MM.1S (cell line): ENCODE measurements at regions not wholly inside any gene's neighbourhood (a gene's known extent, or its start where the extent isn't known, plus 50 kb on each side); places are given as distances from the start of the nearest gene placed in this dataset.
"Not testable (repeated sequence)": the region's sequence is repeated elsewhere in the genome, so short reads cannot be mapped to it uniquely, and the experiment has no call there.

Source experiments
- DNase-seq: peaks from one replicate; pipeline ENCODE4 v3.0.0-alpha.2; 2015
- H2AFZ ChIP-seq: fragments of 300-600 bp; sonication (generic); 2 replicates; pipeline ENCODE4 v1.6.0; 2016; ENCODE audit warnings: antibody characterized with exemption, low read length
- H3F3A ChIP-seq: fragments of 300-600 bp; sonication (generic); 2 replicates; pipeline ENCODE4 v1.6.1; 2016; ENCODE audit warnings: mild to moderate bottlenecking, antibody characterized with exemption, low read length, moderate library complexity, mixed read lengths; ENCODE audit not compliant: insufficient read depth
- H3K27ac ChIP-seq: fragments of 300-600 bp; sonication (generic); 2 replicates; pipeline ENCODE4 v1.5.1; 2016; ENCODE audit warnings: mild to moderate bottlenecking, low read length
- H3K27me3 ChIP-seq: fragments of 300-600 bp; sonication (generic); replicated peaks from 2 replicates; pipeline ENCODE4 v1.6.0; 2016; ENCODE audit warnings: low read length; ENCODE audit not compliant: insufficient read depth
- H3K36me3 ChIP-seq: fragments of 300-600 bp; sonication (generic); replicated peaks from 2 replicates; pipeline ENCODE4 v1.6.1; 2016; ENCODE audit warnings: mild to moderate bottlenecking, low read length, mixed read lengths; ENCODE audit not compliant: insufficient read depth
- H3K4me1 ChIP-seq: fragments of 300-600 bp; sonication (generic); 2 replicates; pipeline ENCODE4 v1.6.1; 2016; ENCODE audit warnings: low read length, mixed read lengths
- H3K4me2 ChIP-seq: fragments of 300-600 bp; sonication (generic); 2 replicates; pipeline ENCODE4 v1.6.0; 2016; ENCODE audit warnings: low read depth, low read length
- H3K4me3 ChIP-seq: fragments of 300-600 bp; sonication (generic); 2 replicates; pipeline ENCODE4 v1.5.1; 2016; ENCODE audit warnings: low read length, mixed read lengths
- H3K79me2 ChIP-seq: fragments of 300-600 bp; sonication (generic); 2 replicates; pipeline ENCODE4 v1.6.1; 2016; ENCODE audit warnings: mixed run types, low read length, mixed read lengths
- H3K9ac ChIP-seq: fragments of 300-600 bp; sonication (generic); 2 replicates; pipeline ENCODE4 v1.6.1; 2016; ENCODE audit warnings: low read length, mixed read lengths
- H3K9me2 ChIP-seq: fragments of 300-600 bp; sonication (generic); replicated peaks from 2 replicates; pipeline ENCODE4 v1.6.1; 2016; ENCODE audit warnings: mild to moderate bottlenecking, low read length, mixed read lengths; ENCODE audit not compliant: insufficient read depth
- H3K9me3 ChIP-seq: fragments of 300-600 bp; sonication (generic); replicated peaks from 2 replicates; pipeline ENCODE4 v1.6.1; 2016; ENCODE audit warnings: mild to moderate bottlenecking, low read length, mixed read lengths; ENCODE audit not compliant: insufficient read depth
- H4K20me1 ChIP-seq: fragments of 300-600 bp; sonication (generic); 2 replicates; pipeline ENCODE4 v1.6.1; 2016; ENCODE audit warnings: mild to moderate bottlenecking, low read length, moderate library complexity, mixed read lengths; ENCODE audit not compliant: insufficient read depth

GRCh38 chr2:91527056-91527455 lies 2835.6 kb downstream of the RPIA start:
- H3K27me3 ChIP-seq, H4K20me1 ChIP-seq, H3K4me3 ChIP-seq, H3K9me3 ChIP-seq, H3K79me2 ChIP-seq, H3K4me2 ChIP-seq, H3K9ac ChIP-seq, H2AFZ ChIP-seq, H3K36me3 ChIP-seq, H3K9me2 ChIP-seq, H3K27ac ChIP-seq, H3F3A ChIP-seq, H3K4me1 ChIP-seq: not testable (repeated sequence)
- peak; percentile 1 for DNase-seq

- H3K79me2 ChIP-seq, H3K27me3 ChIP-seq: not testable (repeated sequence)
- DNase-seq: peak; percentile 1
Observed at GRCh38 chr2:91527491-91528031, 2836.1 kb downstream of the RPIA start.

DNA sequence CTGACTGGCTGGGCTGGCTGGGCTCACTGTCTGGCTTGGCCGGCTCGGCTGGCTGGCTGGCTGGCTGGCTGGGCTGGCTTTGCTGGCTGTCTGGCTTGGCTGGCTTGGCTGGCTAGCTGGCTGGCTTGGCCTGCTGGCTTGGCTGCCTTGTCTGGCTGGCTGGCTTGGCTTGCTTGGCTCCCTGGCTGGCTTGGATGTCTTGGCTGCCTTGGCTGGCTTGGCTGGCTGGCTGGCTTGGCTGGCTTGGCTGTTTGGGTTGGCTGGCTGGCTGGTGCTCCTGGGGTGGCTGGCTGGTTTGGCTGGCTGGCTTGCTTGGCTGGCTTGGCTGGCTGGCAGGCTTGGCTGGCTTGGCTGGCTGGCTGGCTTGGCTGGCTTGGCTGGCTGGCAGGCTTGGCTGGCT lies 2836.9 kb downstream of the RPIA start:
- not testable (repeated sequence) for H2AFZ ChIP-seq, H3K27me3 ChIP-seq, H3K9ac ChIP-seq, DNase-seq, H3K36me3 ChIP-seq, H3F3A ChIP-seq, H3K4me2 ChIP-seq, H3K4me1 ChIP-seq, H3K9me2 ChIP-seq, H4K20me1 ChIP-seq, H3K27ac ChIP-seq, H3K9me3 ChIP-seq, H3K4me3 ChIP-seq, H3K79me2 ChIP-seq

More at GRCh38 chr2:91527491-91528031, 2836.1 kb downstream of the RPIA start:
- not testable (repeated sequence) for H3K4me3 ChIP-seq, H2AFZ ChIP-seq, H3K36me3 ChIP-seq, H3K4me1 ChIP-seq, H3F3A ChIP-seq, H3K4me2 ChIP-seq, H3K9ac ChIP-seq, H3K27ac ChIP-seq, H3K9me2 ChIP-seq, H3K9me3 ChIP-seq, H4K20me1 ChIP-seq

DNA sequence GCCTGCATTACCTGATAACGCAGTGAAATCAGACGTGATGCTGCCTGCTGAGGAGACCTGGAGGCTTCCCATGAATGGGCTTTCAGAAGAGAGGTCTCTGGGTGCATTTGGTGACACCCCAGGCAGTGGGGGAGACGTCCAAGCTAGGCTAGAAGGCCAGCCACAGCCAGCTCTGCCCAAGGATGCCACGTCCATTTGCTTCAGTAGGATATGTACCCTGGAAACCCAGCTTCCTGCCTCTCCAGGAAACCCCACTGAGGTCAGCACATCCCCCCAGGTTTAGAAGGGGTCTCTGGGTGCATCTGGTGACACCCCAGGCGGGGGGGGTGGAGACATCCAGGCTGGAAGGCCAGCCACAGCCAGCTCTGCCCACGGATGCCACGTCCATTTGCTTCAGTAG lies 2844.6 kb downstream of the RPIA start:
- not testable (repeated sequence) for H3K27me3 ChIP-seq, H3K9ac ChIP-seq, H3K4me1 ChIP-seq, H3K9me2 ChIP-seq, H4K20me1 ChIP-seq, H2AFZ ChIP-seq, DNase-seq, H3K9me3 ChIP-seq, H3K36me3 ChIP-seq, H3K4me2 ChIP-seq, H3K27ac ChIP-seq, H3K4me3 ChIP-seq, H3F3A ChIP-seq, H3K79me2 ChIP-seq

DNA sequence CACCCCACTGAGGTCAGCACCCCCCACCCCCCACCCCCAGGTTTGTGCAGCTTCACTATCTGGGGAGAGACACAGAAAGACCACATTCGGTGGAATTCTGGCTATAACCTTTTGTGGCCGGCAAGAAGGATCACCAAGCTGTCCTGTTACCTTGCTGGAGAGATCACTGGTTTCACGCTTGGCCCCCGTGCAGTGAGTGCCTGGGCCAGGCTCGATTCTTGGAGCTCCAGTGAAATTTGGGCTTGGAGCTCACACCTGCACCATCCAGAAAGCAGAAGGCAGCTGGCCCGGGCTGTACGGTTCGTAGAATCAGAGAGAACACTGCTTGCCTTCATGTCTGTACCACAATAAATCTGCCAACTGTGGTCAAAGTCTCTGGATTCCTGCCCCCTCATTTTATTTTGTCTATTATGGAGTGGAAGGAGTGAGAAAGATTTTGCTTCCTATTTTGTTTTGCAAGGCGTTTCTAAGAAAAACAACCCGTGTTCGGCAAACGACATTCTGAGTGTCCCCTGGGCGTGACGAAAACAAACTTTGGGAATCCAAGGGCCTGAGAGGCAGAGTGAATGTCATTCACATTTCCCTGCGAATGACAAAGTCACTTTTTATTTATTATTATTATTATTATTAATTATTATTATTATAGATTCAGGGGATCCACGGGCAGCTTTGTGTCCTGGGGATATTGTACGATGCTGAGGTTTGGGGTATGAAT lies 2845.2 kb downstream of the RPIA start:
- not testable (repeated sequence) for H3K27ac ChIP-seq, H3K4me2 ChIP-seq, H3K9me3 ChIP-seq, H3K36me3 ChIP-seq, H3K9me2 ChIP-seq, H3K4me3 ChIP-seq, H3K79me2 ChIP-seq, DNase-seq, H2AFZ ChIP-seq, H3K27me3 ChIP-seq, H4K20me1 ChIP-seq, H3F3A ChIP-seq, H3K4me1 ChIP-seq, H3K9ac ChIP-seq

DNA sequence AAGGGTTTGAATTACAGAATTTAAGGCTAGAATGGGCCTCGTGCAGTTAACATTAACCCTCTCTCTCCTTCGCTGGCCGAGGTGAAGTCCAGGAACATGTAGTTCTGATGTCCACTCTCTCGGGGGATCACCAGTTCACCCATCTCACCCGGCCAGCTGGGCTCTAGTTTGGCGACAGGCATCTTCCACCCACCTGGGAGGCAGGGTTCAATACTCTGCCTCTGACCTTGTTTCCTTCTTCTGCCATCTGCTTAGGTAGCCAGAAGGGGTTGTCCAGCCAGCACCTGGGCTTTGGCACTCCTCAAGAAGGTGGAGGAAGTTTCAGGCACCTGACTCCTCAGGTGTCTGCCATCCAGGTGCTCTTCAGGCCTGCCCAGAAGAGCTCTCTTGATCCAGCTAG lies 2857.8 kb downstream of the RPIA start:
- peak; percentile 81 for DNase-seq
- not testable (repeated sequence) for H3K4me2 ChIP-seq, H3K9ac ChIP-seq

GRCh38 chr2:91558234-91558633 lies 2866.8 kb downstream of the RPIA start:
- not testable (repeated sequence) for H3K79me2 ChIP-seq, H3K27ac ChIP-seq, H3K9me2 ChIP-seq, H3K9ac ChIP-seq, H3K27me3 ChIP-seq, H3K4me1 ChIP-seq, DNase-seq, H3K4me2 ChIP-seq, H3K36me3 ChIP-seq, H3K9me3 ChIP-seq, H3F3A ChIP-seq, H2AFZ ChIP-seq, H3K4me3 ChIP-seq, H4K20me1 ChIP-seq

More for the DNA sequence above, 2857.8 kb downstream of the RPIA start:
- H3K36me3 ChIP-seq, H3F3A ChIP-seq, H3K27me3 ChIP-seq, H2AFZ ChIP-seq, H3K9me2 ChIP-seq, H4K20me1 ChIP-seq, H3K4me1 ChIP-seq, H3K79me2 ChIP-seq, H3K4me3 ChIP-seq, H3K9me3 ChIP-seq: not testable (repeated sequence)
- peak overlapping the region; percentile 72; the same call in 1 of the 2 replicates for H3K27ac ChIP-seq

- not testable (repeated sequence) for H3K27me3 ChIP-seq
Observed at GRCh38 chr2:91559269-91559668, 2867.8 kb downstream of the RPIA start.

More at GRCh38 chr2:91559269-91559668, 2867.8 kb downstream of the RPIA start:
- H3K9me2 ChIP-seq, H3K4me3 ChIP-seq, H4K20me1 ChIP-seq, H2AFZ ChIP-seq, H3K27ac ChIP-seq, H3K9me3 ChIP-seq, H3K79me2 ChIP-seq, H3K9ac ChIP-seq, H3K4me2 ChIP-seq, DNase-seq, H3F3A ChIP-seq, H3K4me1 ChIP-seq, H3K36me3 ChIP-seq: not testable (repeated sequence)
